VCaP (cell line): ENCODE measurements at regions not wholly inside any gene's neighbourhood (a gene's known extent, or its start where the extent isn't known, plus 50 kb on each side); places are given as distances from the start of the nearest gene placed in this dataset.
A peak's percentile ranks its signal among the peaks of the same experiment; 100 is the strongest.

ENCODE experiments used
- H3K27ac ChIP-seq: fragments of 450-650 bp; 2 replicates; pipeline ENCODE4 v1.5.1; 2017
- CTCF ChIP-seq: fragments of 450-650 bp; conservative IDR thresholded peaks from 2 replicates; pipeline ENCODE4 v1.5.1; 2017; ENCODE audit warnings: mild to moderate bottlenecking, moderate library complexity

DNA sequence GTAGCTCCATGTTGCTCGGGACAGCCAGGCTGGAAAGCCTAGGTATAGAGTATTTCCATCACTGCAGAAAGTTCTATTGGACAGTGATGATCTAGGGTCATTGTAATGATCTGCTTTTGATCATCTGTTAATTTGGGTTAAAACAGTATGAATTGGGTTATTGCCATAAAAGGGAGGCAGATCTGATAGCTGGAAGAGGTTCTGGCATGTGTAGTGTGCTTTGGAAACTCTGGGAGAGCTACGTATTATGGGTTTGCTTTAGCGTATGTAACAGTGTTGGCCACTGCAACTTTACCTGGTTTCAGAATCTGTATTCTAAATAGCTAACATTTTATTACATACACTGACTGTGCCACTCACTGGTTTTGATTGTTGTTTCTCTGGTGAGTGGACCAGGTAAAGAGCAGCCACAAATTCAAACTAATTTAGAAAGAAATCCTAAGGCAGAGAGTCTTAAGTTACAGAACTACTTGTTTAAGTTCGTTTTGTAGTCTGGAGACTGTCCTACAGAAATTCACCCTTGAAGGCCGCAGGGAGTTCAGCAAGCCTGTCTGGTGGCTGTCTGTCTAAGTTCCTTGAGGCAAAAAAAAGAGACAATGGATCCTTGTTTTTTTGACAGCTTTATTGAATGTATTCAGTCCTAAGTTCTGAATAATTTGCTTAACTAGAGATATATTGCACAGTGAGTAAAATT lies 300.3 kb downstream of the PRL start:
- H3K27ac ChIP-seq: no peak overlapping the region

GRCh38 chr6:21997119-21998037 lies 299.5 kb downstream of the PRL start:
- no peak overlapping the region for H3K27ac ChIP-seq
- TF ChIP-seq CTCF: no peak

More for the DNA sequence above, 300.3 kb downstream of the PRL start:
- no peak for TF ChIP-seq CTCF

- no peak for TF ChIP-seq CTCF
- no peak overlapping the region for H3K27ac ChIP-seq
Observed at GRCh38 chr6:21998582-21998981, 298.3 kb downstream of the PRL start.

GRCh38 chr6:21999012-21999528 lies 297.8 kb downstream of the PRL start:
- no peak overlapping the region for H3K27ac ChIP-seq

GRCh38 chr6:21999741-22000140 lies 297.1 kb downstream of the PRL start:
- TF ChIP-seq CTCF: no peak
- H3K27ac ChIP-seq: no peak overlapping the region

More at GRCh38 chr6:21999012-21999528, 297.8 kb downstream of the PRL start:
- no peak for TF ChIP-seq CTCF

- no peak for TF ChIP-seq CTCF
- H3K27ac ChIP-seq: peak overlapping the region; percentile 35
Observed at GRCh38 chr6:22001396-22002027, 295.3 kb downstream of the PRL start.

DNA sequence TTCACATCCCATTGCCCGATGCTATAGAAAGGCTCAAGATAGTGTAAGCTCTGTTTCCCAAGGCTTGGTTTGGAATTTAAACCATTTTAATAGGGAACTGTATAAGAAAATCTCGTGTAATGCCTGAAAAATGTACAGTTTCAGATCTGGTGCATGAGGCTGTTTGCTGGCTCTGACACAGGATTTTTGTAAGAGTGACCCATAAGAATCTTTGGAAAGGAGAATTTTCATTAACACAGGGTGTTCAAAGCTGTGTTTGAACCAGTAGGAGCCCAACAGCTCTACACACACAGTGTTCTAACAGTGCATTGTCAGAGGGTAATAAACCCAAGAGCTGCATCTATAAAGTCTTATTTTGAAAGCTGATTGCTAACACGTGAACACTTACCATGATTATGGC lies 293.5 kb downstream of the PRL start:
- TF ChIP-seq CTCF: no peak
- H3K27ac ChIP-seq: no peak overlapping the region
